ENCODE measurements at regions not wholly inside any gene's neighbourhood (a gene's known extent, or its start where the extent isn't known, plus 50 kb on each side); places are given as distances from the start of the nearest gene placed in this dataset.
"Not testable (repeated sequence)": the region's sequence is repeated elsewhere in the genome, so short reads cannot be mapped to it uniquely, and the experiment has no call there.

- no peaks in the 10 kb centered on the region for H3K27me3 ChIP-seq (ENCODE audit: insufficient read depth, low read length)
- no peak for TF ChIP-seq CTCF (IDR thresholded peaks at IDR 0.05; ENCODE audit: extremely low read depth, low read depth, low read length)
- H4K20me1 ChIP-seq (ENCODE audit: insufficient read depth, low read length): no peaks in the 10 kb centered on the region
- no peak overlapping the region for H2AFZ ChIP-seq (ENCODE audit: low read length)
- DNase-seq (ENCODE audit: insufficient read length, low spot score, missing footprints): no peak
- H3K79me2 ChIP-seq (ENCODE audit: insufficient read depth, low read length): no peaks in the 10 kb centered on the region
- H3K9me3 ChIP-seq (ENCODE audit: low read depth, low read length): no peaks in the 10 kb centered on the region
- H3K4me1 ChIP-seq (ENCODE audit: insufficient read depth, low read length): peaks cover 2% of the 10 kb centered on the region
- H3K4me3 ChIP-seq (ENCODE audit: insufficient read depth, low read length): no peak overlapping the region
- no peak overlapping the region for H3K4me2 ChIP-seq (ENCODE audit: insufficient read depth, low read length)
- H3K27ac ChIP-seq (ENCODE audit: low read depth, low read length): no peak overlapping the region
- no peaks in the 10 kb centered on the region for H3K36me3 ChIP-seq (ENCODE audit: insufficient read depth, low read length)
These were observed 542.1 kb upstream of the ARRDC3 start for GRCh38 chr5:91925249-91925648.

- not testable (repeated sequence) for H3K36me3 ChIP-seq (ENCODE audit: insufficient read depth, low read length)
These were observed 534.1 kb upstream of the ARRDC3 start for GRCh38 chr5:91917037-91917814.

GRCh38 chr5:91910655-91911054, 527.5 kb upstream of the ARRDC3 start:
- Histone ChIP-seq H3K27me3 (ENCODE audit: insufficient read depth, low read length) (no peaks in the 10 kb centered on the region), H3K36me3 (ENCODE audit: insufficient read depth, low read length) (no peaks in the 10 kb centered on the region), H3K79me2 (ENCODE audit: insufficient read depth, low read length) (no peaks in the 10 kb centered on the region), H3K9me3 (ENCODE audit: low read depth, low read length) (no peaks in the 10 kb centered on the region), H3K4me2 (ENCODE audit: insufficient read depth, low read length) (no peak overlapping the region), H3K4me1 (ENCODE audit: insufficient read depth, low read length) (no peaks in the 10 kb centered on the region), H3K4me3 (ENCODE audit: insufficient read depth, low read length) (no peak overlapping the region), H4K20me1 (ENCODE audit: insufficient read depth, low read length) (no peaks in the 10 kb centered on the region), H2AFZ (ENCODE audit: low read length) (no peak overlapping the region), H3K27ac (ENCODE audit: low read depth, low read length) (no peak overlapping the region)
- DNase-seq (ENCODE audit: insufficient read length, low spot score, missing footprints): no peak
- TF ChIP-seq CTCF (IDR thresholded peaks at IDR 0.05; ENCODE audit: extremely low read depth, low read depth, low read length): no peak

More at GRCh38 chr5:91917037-91917814, 534.1 kb upstream of the ARRDC3 start:
- not testable (repeated sequence) for DNase-seq (ENCODE audit: insufficient read length, low spot score, missing footprints); H4K20me1 ChIP-seq (ENCODE audit: insufficient read depth, low read length); H2AFZ ChIP-seq (ENCODE audit: low read length); H3K9me3 ChIP-seq (ENCODE audit: low read depth, low read length); H3K4me3 ChIP-seq (ENCODE audit: insufficient read depth, low read length); H3K4me2 ChIP-seq (ENCODE audit: insufficient read depth, low read length); H3K27me3 ChIP-seq (ENCODE audit: insufficient read depth, low read length); H3K79me2 ChIP-seq (ENCODE audit: insufficient read depth, low read length); H3K27ac ChIP-seq (ENCODE audit: low read depth, low read length); H3K4me1 ChIP-seq (ENCODE audit: insufficient read depth, low read length)

- H3K4me2 ChIP-seq (ENCODE audit: insufficient read depth, low read length): no peak overlapping the region
- no peak overlapping the region for H3K27ac ChIP-seq (ENCODE audit: low read depth, low read length)
- DNase-seq (ENCODE audit: insufficient read length, low spot score, missing footprints): no peak
- H3K4me3 ChIP-seq (ENCODE audit: insufficient read depth, low read length): no peak overlapping the region
- no peaks in the 10 kb centered on the region for H3K27me3 ChIP-seq (ENCODE audit: insufficient read depth, low read length)
- no peaks in the 10 kb centered on the region for H3K79me2 ChIP-seq (ENCODE audit: insufficient read depth, low read length)
- no peaks in the 10 kb centered on the region for H3K9me3 ChIP-seq (ENCODE audit: low read depth, low read length)
- H4K20me1 ChIP-seq (ENCODE audit: insufficient read depth, low read length): no peaks in the 10 kb centered on the region
- TF ChIP-seq CTCF (IDR thresholded peaks at IDR 0.05; ENCODE audit: extremely low read depth, low read depth, low read length): no peak
- no peak overlapping the region for H2AFZ ChIP-seq (ENCODE audit: low read length)
- no peaks in the 10 kb centered on the region for H3K4me1 ChIP-seq (ENCODE audit: insufficient read depth, low read length)
- H3K36me3 ChIP-seq (ENCODE audit: insufficient read depth, low read length): no peaks in the 10 kb centered on the region
These were observed 527.1 kb upstream of the ARRDC3 start for GRCh38 chr5:91910247-91910646.
